H1 (cell line): ENCODE measurements at regions not wholly inside any gene's neighbourhood (a gene's known extent, or its start where the extent isn't known, plus 50 kb on each side); places are given as distances from the start of the nearest gene placed in this dataset.
A peak's percentile ranks its signal among the peaks of the same experiment; 100 is the strongest.

Experiments used
- CTCF ChIA-PET: fragments of 300-600 bp; sonication (Branson Sonifier 250); formaldehyde crosslinking; loops from one replicate; lab custom pipeline; 2021; ENCODE audit not compliant: partially characterized antibody; lab: Charles Lee
- POLR2A ChIA-PET: fragments of 300-600 bp; sonication (Branson Sonifier 250); formaldehyde crosslinking; loops from one replicate; lab custom pipeline; 2021; ENCODE audit warnings: inconsistent platforms; ENCODE audit not compliant: partially characterized antibody; lab: Charles Lee
- DNase-seq, 2 experiments: peaks; one replicate each; pipeline versions ENCODE4 v3.0.0 to v3.0.0-alpha.2; 2010 to 2022; ENCODE audit warnings: low spot score in 2 of 2, low read depth in 1 of 2, mixed read lengths in 1 of 2
- FAIRE-seq: peaks from 2 replicates; lab custom pipeline; 2011; peaks lifted over from hg19 to GRCh38; lab: Jason Lieb, UNC
- H2AFZ ChIP-seq: 2 replicates; pipeline ENCODE4 v1.8.1; 2012; ENCODE audit warnings: low read length, inconsistent platforms
- H2AK5ac ChIP-seq: 2 replicates; pipeline ENCODE4 v1.6.1; 2013; ENCODE audit warnings: low read depth, low read length
- H2BK120ac ChIP-seq: replicated peaks from 2 replicates; pipeline ENCODE3; 2013; ENCODE audit warnings: low read depth, low read length, inconsistent platforms
- H2BK12ac ChIP-seq: 2 replicates; pipeline ENCODE4 v1.6.1; 2013; ENCODE audit warnings: low read depth, low read length
- H2BK15ac ChIP-seq: 2 replicates; pipeline ENCODE4 v1.6.1; 2013; ENCODE audit warnings: low read length
- H2BK20ac ChIP-seq: 2 replicates; pipeline ENCODE4 v1.6.1; 2013; ENCODE audit warnings: low read length
- H2BK5ac ChIP-seq: 2 replicates; pipeline ENCODE4 v1.6.1; 2013; ENCODE audit warnings: low read depth, low read length
- H3K14ac ChIP-seq: 2 replicates; pipeline ENCODE4 v1.6.1; 2013; ENCODE audit warnings: inconsistent platforms; ENCODE audit not compliant: insufficient read length
- H3K18ac ChIP-seq: 2 replicates; pipeline ENCODE4 v1.6.1; 2013; ENCODE audit warnings: low read length; ENCODE audit errors: extremely low read depth
- H3K23ac ChIP-seq: 2 replicates; pipeline ENCODE4 v1.6.1; 2013; ENCODE audit warnings: inconsistent platforms; ENCODE audit not compliant: insufficient read length
- H3K23me2 ChIP-seq: 2 replicates; pipeline ENCODE4 v1.6.1; 2013; ENCODE audit warnings: low read depth, low read length
- H3K27ac ChIP-seq: 2 replicates; pipeline ENCODE4 v1.6.1; 2011; ENCODE audit warnings: low read depth, low read length, inconsistent platforms
- H3K27me3 ChIP-seq, 4 experiments: replicated peaks in 1 of 4; 1 replicate in 1 of 4; 2 replicates in 3 of 4; pipeline versions ENCODE4 v1.6.1 to v1.8.1; 2011 to 2013; ENCODE audit warnings: low read length in 3 of 4, mild to moderate bottlenecking in 3 of 4, inconsistent platforms in 2 of 4, mixed read lengths in 2 of 4, moderate library complexity in 1 of 4; ENCODE audit not compliant: control insufficient read depth in 3 of 4, insufficient read depth in 3 of 4; ENCODE audit errors: extremely low read depth in 1 of 4
- H3K36me3 ChIP-seq, 4 experiments: 2 replicates each; pipeline versions ENCODE4 v1.6.1 to v1.8.1; 2011 to 2013; ENCODE audit warnings: mild to moderate bottlenecking in 4 of 4, low read length in 3 of 4, moderate library complexity in 2 of 4, control low read depth in 1 of 4, inconsistent platforms in 1 of 4; ENCODE audit not compliant: insufficient read depth in 4 of 4, control insufficient read depth in 2 of 4
- H3K4ac ChIP-seq: replicated peaks from 2 replicates; pipeline ENCODE3; 2013; ENCODE audit warnings: low read length, low read depth, mixed read lengths, inconsistent platforms; ENCODE audit not compliant: insufficient read length
- H3K4me1 ChIP-seq, 4 experiments: replicated peaks in 1 of 4; 1 replicate in 1 of 4; 2 replicates in 3 of 4; pipeline versions ENCODE4 v1.6.1 to v1.8.1; 2011 to 2013; ENCODE audit warnings: low read length in 3 of 4, inconsistent platforms in 2 of 4, mixed read lengths in 1 of 4; ENCODE audit not compliant: insufficient read depth in 4 of 4, control insufficient read depth in 3 of 4
- H3K4me2 ChIP-seq, 2 experiments: 2 replicates each; pipeline versions ENCODE4 v1.6.1 to v1.8.1; 2011 to 2013; ENCODE audit warnings: low read depth in 2 of 2, low read length in 2 of 2, control low read depth in 1 of 2, inconsistent platforms in 1 of 2, mild to moderate bottlenecking in 1 of 2; ENCODE audit not compliant: insufficient read depth in 1 of 2
- H3K4me3 ChIP-seq, 4 experiments: fragments of 200-600, 300-600 bp in 1 of 4; sonication (generic), shearing (Covaris generic), sonication (Bioruptor Twin) in 1 of 4; 2 replicates each; pipeline versions ENCODE4 v1.5.1 to v1.8.1; 2011 to 2016; ENCODE audit warnings: low read length in 4 of 4, low read depth in 3 of 4, control low read depth in 2 of 4, inconsistent platforms in 2 of 4, mild to moderate bottlenecking in 2 of 4, mixed read lengths in 1 of 4, moderate library complexity in 1 of 4; ENCODE audit not compliant: insufficient read depth in 2 of 4; ENCODE audit errors: extremely low read depth in 1 of 4
- H3K56ac ChIP-seq: replicated peaks from 2 replicates; pipeline ENCODE3; 2013; ENCODE audit warnings: low read depth, mild to moderate bottlenecking, mixed read lengths, low read length, inconsistent platforms; ENCODE audit not compliant: insufficient read length
- H3K79me1 ChIP-seq: 2 replicates; pipeline ENCODE4 v1.6.1; 2013; ENCODE audit warnings: low read depth, low read length, control low read depth
- H3K79me2 ChIP-seq, 2 experiments: 2 replicates each; pipeline versions ENCODE4 v1.6.1 to v1.8.1; 2012 to 2013; ENCODE audit warnings: low read length in 2 of 2, mild to moderate bottlenecking in 2 of 2, inconsistent platforms in 1 of 2; ENCODE audit not compliant: insufficient read depth in 2 of 2, control insufficient read depth in 1 of 2
- H3K9ac ChIP-seq, 4 experiments: replicated peaks in 1 of 4; 1 replicate in 1 of 4; 2 replicates in 3 of 4; pipeline versions ENCODE4 v1.6.1 to v1.8.1; 2011 to 2013; ENCODE audit warnings: low read depth in 3 of 4, low read length in 3 of 4, control low read depth in 2 of 4, mild to moderate bottlenecking in 2 of 4, moderate library complexity in 2 of 4, inconsistent platforms in 1 of 4; ENCODE audit errors: extremely low read depth in 1 of 4
- H3K9me3 ChIP-seq, 2 experiments: 2 replicates each; pipeline versions ENCODE4 v1.6.1 to v1.8.1; 2012 to 2013; ENCODE audit warnings: mild to moderate bottlenecking in 2 of 2, moderate library complexity in 2 of 2, control low read depth in 1 of 2, inconsistent platforms in 1 of 2, low read depth in 1 of 2, low read length in 1 of 2, mixed read lengths in 1 of 2; ENCODE audit not compliant: insufficient read depth in 2 of 2
- H4K20me1 ChIP-seq, 2 experiments: replicated peaks in 1 of 2; 2 replicates each; pipeline versions ENCODE3 to v1.8.1; 2011 to 2013; ENCODE audit warnings: inconsistent platforms in 2 of 2, low read length in 2 of 2, mild to moderate bottlenecking in 1 of 2; ENCODE audit not compliant: insufficient read depth in 2 of 2, control insufficient read depth in 1 of 2
- H4K5ac ChIP-seq: 2 replicates; pipeline ENCODE4 v1.6.1; 2013; ENCODE audit warnings: low read length, low read depth, mixed read lengths, inconsistent platforms; ENCODE audit not compliant: insufficient read length
- H4K8ac ChIP-seq: 2 replicates; pipeline ENCODE4 v1.8.0; 2013; ENCODE audit warnings: mild to moderate bottlenecking, moderate library complexity, low read length, inconsistent platforms; ENCODE audit not compliant: insufficient read depth; ENCODE audit errors: extremely low read depth
- H4K91ac ChIP-seq: replicated peaks from 2 replicates; pipeline ENCODE3; 2013; ENCODE audit warnings: low read length, mixed read lengths, inconsistent platforms; ENCODE audit not compliant: insufficient read length
- TBP ChIP-seq: IDR thresholded peaks from 2 replicates; pipeline ENCODE4 v1.6.1; 2011; ENCODE audit warnings: low read depth, low read length, improper control_type of control experiment
- TEAD4 ChIP-seq: IDR thresholded peaks from 2 replicates; pipeline ENCODE4 v1.6.1; 2012; ENCODE audit warnings: low read depth, low read length, inconsistent platforms, mixed read lengths
- ZNF274 ChIP-seq: IDR thresholded peaks from 2 replicates; pipeline ENCODE4 v1.7.0; 2012; ENCODE audit warnings: low read length, borderline replicate concordance; ENCODE audit errors: extremely low read depth
- WGBS, 2 experiments: shearing (Covaris generic) in 1 of 2; methylation state at CpG; one replicate each; pipeline versions ENCODE4 v1.1.6 to v1.1.7; 2013 to 2015; ENCODE audit warnings: low lambda C conversion rate in 2 of 2, mixed read lengths in 2 of 2, inconsistent platforms in 1 of 2, low coverage in 1 of 2, missing lambda C conversion rate in 1 of 2; ENCODE audit not compliant: insufficient replicate concordance in 2 of 2, insufficient coverage in 1 of 2, insufficient read length in 1 of 2; ENCODE audit errors: extremely low coverage in 1 of 2, missing lambda C conversion rate in 1 of 2; 5-methylcytosine and 5-hydroxymethylcytosine counted together

DNA sequence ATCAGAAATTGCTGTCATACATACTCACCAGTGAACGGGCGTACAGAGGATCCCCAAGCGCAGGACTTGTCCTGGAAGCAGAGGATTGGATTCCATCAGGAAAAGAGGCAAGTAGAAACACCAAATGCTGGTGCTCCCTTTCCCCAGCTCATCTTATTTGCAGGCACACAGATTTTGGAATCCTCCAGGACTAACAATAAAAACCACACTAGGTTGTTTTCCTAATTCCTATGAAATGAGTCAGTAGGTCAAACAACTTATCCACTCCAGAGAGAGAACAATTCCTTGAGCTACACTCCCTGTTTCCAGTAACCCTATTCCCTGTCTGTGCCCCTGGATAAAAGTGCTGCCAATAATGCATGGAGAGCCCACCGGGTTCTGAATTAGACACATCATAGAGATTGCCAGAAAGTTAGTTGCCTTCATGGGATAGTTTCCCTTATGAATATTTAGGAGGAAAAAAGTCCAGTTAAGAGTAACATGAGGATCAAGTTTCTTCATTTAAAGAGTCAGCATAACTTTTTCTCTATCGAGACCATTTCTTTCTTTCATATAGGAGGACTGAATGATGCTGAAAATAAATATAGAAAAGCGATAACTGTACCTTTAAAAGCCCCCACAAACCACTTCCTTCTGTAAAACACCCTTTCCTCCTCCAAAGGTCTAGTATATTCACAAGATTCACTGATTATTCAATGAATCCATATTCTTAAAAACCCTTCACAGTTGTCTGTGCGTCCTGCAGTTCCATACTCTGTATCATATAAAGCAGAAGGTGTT, 178.3 kb upstream of the KLF14 start:
- Histone ChIP-seq H4K91ac (no peak overlapping the region), H3K56ac (no peak overlapping the region), H2BK12ac (no peak overlapping the region; the same call in 1 of the 2 replicates), H3K27me3 (no peaks in the 10 kb centered on the region), H4K5ac (no peak overlapping the region), H3K4ac (no peak overlapping the region), H3K23me2 (no peaks in the 10 kb centered on the region), H3K9ac (no peak overlapping the region), H3K4me1 (peaks cover 8 to 40% (median 29%) of the 10 kb centered on the region in 4 experiments), H2BK15ac (no peak overlapping the region), H3K79me2 (no peaks in the 10 kb centered on the region), H2AFZ (no peak overlapping the region), H3K4me2 (no peak overlapping the region; a peak in 1 of 4 replicates), H3K9me3 (no peaks in the 10 kb centered on the region), H3K4me3 (no peak overlapping the region), H4K8ac (no peak overlapping the region), H3K27ac (no peak overlapping the region), H3K79me1 (no peaks in the 10 kb centered on the region), H3K18ac (no peak overlapping the region), H2BK5ac (0 out of 2 replicates have a peak overlapping the region, but pooled peaks have one; percentile 15), H2BK20ac (no peak overlapping the region), H3K14ac (no peak overlapping the region), H2AK5ac (no peak overlapping the region), H4K20me1 (no peaks in the 10 kb centered on the region), H3K23ac (no peak overlapping the region), H2BK120ac (peak overlapping the region; percentile 50), H3K36me3 (no peaks in the 10 kb centered on the region)
- POLR2A ChIA-PET: interaction anchor here (0.8 to 1.7 kb wide), 4 partner anchors 10 to 16 kb away, joined by 3 to 7 read pairs (median 4); no protein-coding TSS in a partner anchor
- CTCF ChIA-PET: interaction anchor here (0.7 to 1.9 kb wide), 3 partner anchors 10 to 48 kb away, joined by 4 to 7 read pairs (median 6); no protein-coding TSS in a partner anchor
- no peak for FAIRE-seq
- 88% methylated on average over 7 of the region's 7 CpGs; no CpG with 5 or more reads in 1 of the 2 experiments for WGBS, 2 experiments
- DNase-seq: no peak
- no peak for TF ChIP-seq TEAD4
- TF ChIP-seq ZNF274: 0 out of 2 replicates have a peak, but pooled peaks have one; percentile 16
- no peak for TF ChIP-seq TBP
